H1 (cell line): ENCODE measurements at regions not wholly inside any gene's neighbourhood (a gene's known extent, or its start where the extent isn't known, plus 50 kb on each side); places are given as distances from the start of the nearest gene placed in this dataset.

Experiments
- EZH2 ChIP-seq: fragments of 200-600 bp; sonication (generic); IDR thresholded peaks from 2 replicates; pipeline ENCODE4 v1.7.1; 2012; ENCODE audit warnings: low read depth, mild to moderate bottlenecking, moderate library complexity, low read length, inconsistent platforms; ENCODE audit not compliant: severe bottlenecking
- POLR2AphosphoS5 ChIP-seq: IDR thresholded peaks from 2 replicates; pipeline ENCODE4 v1.6.1; 2011; ENCODE audit warnings: low read depth, low read length
- RAD21 ChIP-seq, 2 experiments: IDR thresholded peaks in 1 of 2; conservative IDR thresholded peaks in 1 of 2; 2 replicates each; pipeline ENCODE4 v1.6.1; 2011; ENCODE audit warnings: low read depth in 2 of 2, low read length in 2 of 2, improper control_type of control experiment in 1 of 2, inconsistent platforms in 1 of 2, mild to moderate bottlenecking in 1 of 2, moderate library complexity in 1 of 2
- YY1 ChIP-seq: IDR thresholded peaks from 2 replicates; pipeline ENCODE4 v1.6.1; 2011; ENCODE audit warnings: low read depth, mild to moderate bottlenecking, low read length

- TF ChIP-seq POLR2AphosphoS5 (no peak), EZH2 (no peak), YY1 (no peak), RAD21 (IDR thresholded peaks at IDR 0.05 in 1 of 2, conservative IDR thresholded peaks at IDR 0.05 in 1 of 2; ENCODE audit: low read depth in 2 of 2, low read length in 2 of 2) (no peak)
These were observed 397.5 kb downstream of the CDC14C start (continued) for GRCh38 chr7:49321843-49322242.
